ENCODE measurements at regions not wholly inside any gene's neighbourhood (a gene's known extent, or its start where the extent isn't known, plus 50 kb on each side); places are given as distances from the start of the nearest gene placed in this dataset.

- TF ChIP-seq CTCF (conservative IDR thresholded peaks at IDR 0.05; ENCODE audit: control insufficient read depth, insufficient read depth, low read depth, low read length), result no peak
- DNase-seq (ENCODE audit: low read depth), result no peak
- H3K4me3 ChIP-seq (ENCODE audit: control insufficient read depth, low read depth, low read length), result no peak overlapping the region
Observed at GRCh38 chr6:77299931-77300330, 163.4 kb downstream of the HTR1B start.

- H3K4me3 ChIP-seq (ENCODE audit: control insufficient read depth, low read depth, low read length), result no peak overlapping the region
- DNase-seq (ENCODE audit: low read depth), result no peak
- no peak for TF ChIP-seq CTCF (conservative IDR thresholded peaks at IDR 0.05; ENCODE audit: control insufficient read depth, insufficient read depth, low read depth, low read length)
Observed at GRCh38 chr6:77298283-77298682, 165.0 kb downstream of the HTR1B start.

- H3K4me3 ChIP-seq (ENCODE audit: control insufficient read depth, low read depth, low read length), result no peak overlapping the region
- DNase-seq (ENCODE audit: low read depth), result peak; percentile 64
Observed at GRCh38 chr6:77292564-77293546, 170.4 kb downstream of the HTR1B start.

GRCh38 chr6:77290798-77291197 lies 172.5 kb downstream of the HTR1B start:
- TF ChIP-seq CTCF (conservative IDR thresholded peaks at IDR 0.05; ENCODE audit: control insufficient read depth, insufficient read depth, low read depth, low read length), result no peak
- no peak overlapping the region for H3K4me3 ChIP-seq (ENCODE audit: control insufficient read depth, low read depth, low read length)
- no peak for DNase-seq (ENCODE audit: low read depth)

More at GRCh38 chr6:77292564-77293546, 170.4 kb downstream of the HTR1B start:
- TF ChIP-seq CTCF (conservative IDR thresholded peaks at IDR 0.05; ENCODE audit: control insufficient read depth, insufficient read depth, low read depth, low read length), result no peak

GRCh38 chr6:77286541-77286940 lies 176.8 kb downstream of the HTR1B start:
- DNase-seq (ENCODE audit: low read depth), result no peak
- no peak for TF ChIP-seq CTCF (conservative IDR thresholded peaks at IDR 0.05; ENCODE audit: control insufficient read depth, insufficient read depth, low read depth, low read length)

GRCh38 chr6:77273929-77274328 lies 189.4 kb downstream of the HTR1B start:
- no peak for TF ChIP-seq CTCF (conservative IDR thresholded peaks at IDR 0.05; ENCODE audit: control insufficient read depth, insufficient read depth, low read depth, low read length)
- H3K4me3 ChIP-seq (ENCODE audit: control insufficient read depth, low read depth, low read length), result no peak overlapping the region
- no peak for DNase-seq (ENCODE audit: low read depth)

More at GRCh38 chr6:77286541-77286940, 176.8 kb downstream of the HTR1B start:
- H3K4me3 ChIP-seq (ENCODE audit: control insufficient read depth, low read depth, low read length), result no peak overlapping the region
